Ovary (tissue), 7 donors: ENCODE measurements at regions not wholly inside any gene's neighbourhood (a gene's known extent, or its start where the extent isn't known, plus 50 kb on each side); places are given as distances from the start of the nearest gene placed in this dataset.

Experiments
- DNase-seq, 5 donors: peaks; one replicate each; pipeline ENCODE4 v3.0.0-alpha.2; 2019 to 2020
- H3K27ac ChIP-seq, 2 donors: fragments of 200-600 bp; one replicate each; pipeline versions ENCODE4 v1.5.1 to v1.8.0; 2019 to 2022
- H3K27me3 ChIP-seq: fragments of 200-600 bp; one replicate; pipeline ENCODE4 v1.8.0; 2022
- H3K36me3 ChIP-seq: fragments of 200-600 bp; sonication (generic); one replicate; pipeline ENCODE4 v1.5.1; 2019
- H3K4me1 ChIP-seq: one replicate; pipeline ENCODE4 v1.8.1; 2013; ENCODE audit warnings: mild to moderate bottlenecking, moderate library complexity; ENCODE audit not compliant: insufficient read depth
- H3K4me3 ChIP-seq: fragments of 200-600 bp; sonication (generic); one replicate; pipeline ENCODE4 v1.5.1; 2017
- H3K9me3 ChIP-seq, 2 donors: fragments of 200-600 bp in 1 of 2; sonication (generic) in 1 of 2; one replicate each; pipeline versions ENCODE4 v1.5.1 to v1.8.1; 2013 to 2019; ENCODE audit warnings: mild to moderate bottlenecking in 1 of 2, moderate library complexity in 1 of 2
- EP300 ChIP-seq: sonication (generic); formaldehyde crosslinking; IDR thresholded peaks from one replicate; pipeline ENCODE4 v1.6.1; 2017; ENCODE audit warnings: antibody characterized with exemption
- POLR2A ChIP-seq: fragments of 450-650 bp; IDR thresholded peaks from one replicate; pipeline ENCODE4 v1.6.1; 2017; ENCODE audit warnings: antibody characterized with exemption, mild to moderate bottlenecking, moderate library complexity
- WGBS, 3 donors: extraction: QIAGEN DNeasy Blood & Tissue Kit in 1 of 3; methylation state at CpG; one replicate each; pipeline versions ENCODE4 v1.1.5 to v1.1.7; 2013 to 2017; 5-methylcytosine and 5-hydroxymethylcytosine counted together
- intact Hi-C, 4 donors: fragments of 100-400 bp; cut with DNase I; formaldehyde crosslinking; loops; one replicate each; pipeline versions ENCODE4 v1.11.0 to v1.15.1; 2022 to 2023
- TF ChIP-seq, protein P1 (sequence below), 3 donors: fragments of 450-650 bp in 2 of 3; fragments of 200-600 bp in 1 of 3; IDR thresholded peaks; one replicate each; pipeline versions ENCODE4 v1.5.1 to v1.8.0; 2016 to 2022; ENCODE audit warnings: antibody characterized with exemption in 3 of 3, mild to moderate bottlenecking in 1 of 3
- donor health status: DM: no; HTN: no; CAD: no; lungs with moderate emphysema.
- donor health status: DM: no; HTN: no; CAD: no.
- donor health status: Bipolar disorder and iron deficiency.
- donor health status: DM: no; HTN: no; CAD: no.
- donor health status: DM: yes; HTN: yes; CAD: no.

DNA sequence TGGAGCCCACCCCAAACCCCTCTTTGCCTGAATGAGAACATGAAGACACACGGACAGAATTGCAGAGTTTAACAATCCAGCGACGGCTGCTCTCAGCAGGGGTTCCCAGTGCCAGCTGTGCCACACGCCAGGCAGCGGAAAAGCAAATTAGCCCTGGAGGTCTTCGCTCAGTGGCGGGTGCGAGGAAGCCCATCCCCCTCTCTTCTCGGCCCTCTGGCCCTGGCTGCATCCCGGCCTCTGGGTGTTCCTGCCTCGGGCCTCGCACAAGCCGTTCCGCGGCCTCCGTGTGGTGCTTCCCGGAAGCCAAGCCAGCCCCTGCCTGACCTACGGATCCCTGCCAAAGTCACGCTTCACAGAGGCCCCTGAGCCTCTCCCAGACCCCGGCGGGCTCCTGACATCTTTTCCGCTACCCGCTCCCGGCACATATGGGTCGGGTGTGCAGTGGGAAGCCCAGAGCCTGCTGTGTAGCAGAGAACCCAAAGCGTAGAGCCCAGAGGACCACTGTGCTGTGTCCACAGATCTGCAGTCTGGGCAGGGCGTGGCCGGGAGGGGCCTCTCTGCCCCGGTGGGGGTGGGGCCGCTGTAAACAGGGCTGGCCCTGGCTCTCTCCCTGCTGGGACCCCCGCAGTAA, 70.7 kb upstream of the GALNT9 start:
- H3K27me3 ChIP-seq: no peaks in the 10 kb centered on the region
- DNase-seq: peak in 1 of 5 donors; percentile 7
- no peaks in the 10 kb centered on the region for H3K9me3 ChIP-seq
- 10 to 17% (median 16%) methylated on average over 28 to 31 of the region's 31 CpGs for WGBS, 3 donors
- H3K36me3 ChIP-seq: no peaks in the 10 kb centered on the region
- no peak overlapping the region for H3K27ac ChIP-seq
- TF ChIP-seq EP300 (no peak), POLR2A (no peak)
- TF ChIP-seq, protein P1, sequence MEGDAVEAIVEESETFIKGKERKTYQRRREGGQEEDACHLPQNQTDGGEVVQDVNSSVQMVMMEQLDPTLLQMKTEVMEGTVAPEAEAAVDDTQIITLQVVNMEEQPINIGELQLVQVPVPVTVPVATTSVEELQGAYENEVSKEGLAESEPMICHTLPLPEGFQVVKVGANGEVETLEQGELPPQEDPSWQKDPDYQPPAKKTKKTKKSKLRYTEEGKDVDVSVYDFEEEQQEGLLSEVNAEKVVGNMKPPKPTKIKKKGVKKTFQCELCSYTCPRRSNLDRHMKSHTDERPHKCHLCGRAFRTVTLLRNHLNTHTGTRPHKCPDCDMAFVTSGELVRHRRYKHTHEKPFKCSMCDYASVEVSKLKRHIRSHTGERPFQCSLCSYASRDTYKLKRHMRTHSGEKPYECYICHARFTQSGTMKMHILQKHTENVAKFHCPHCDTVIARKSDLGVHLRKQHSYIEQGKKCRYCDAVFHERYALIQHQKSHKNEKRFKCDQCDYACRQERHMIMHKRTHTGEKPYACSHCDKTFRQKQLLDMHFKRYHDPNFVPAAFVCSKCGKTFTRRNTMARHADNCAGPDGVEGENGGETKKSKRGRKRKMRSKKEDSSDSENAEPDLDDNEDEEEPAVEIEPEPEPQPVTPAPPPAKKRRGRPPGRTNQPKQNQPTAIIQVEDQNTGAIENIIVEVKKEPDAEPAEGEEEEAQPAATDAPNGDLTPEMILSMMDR (IDR thresholded peaks at IDR 0.05): no peak
- H3K4me3 ChIP-seq: no peak overlapping the region
- intact Hi-C loops: loop anchor here in 1 of 4 donors (10.0 kb wide), 1 partner anchor 235 kb away; no protein-coding TSS in a partner anchor
- H3K4me1 ChIP-seq: no peaks in the 10 kb centered on the region

DNA sequence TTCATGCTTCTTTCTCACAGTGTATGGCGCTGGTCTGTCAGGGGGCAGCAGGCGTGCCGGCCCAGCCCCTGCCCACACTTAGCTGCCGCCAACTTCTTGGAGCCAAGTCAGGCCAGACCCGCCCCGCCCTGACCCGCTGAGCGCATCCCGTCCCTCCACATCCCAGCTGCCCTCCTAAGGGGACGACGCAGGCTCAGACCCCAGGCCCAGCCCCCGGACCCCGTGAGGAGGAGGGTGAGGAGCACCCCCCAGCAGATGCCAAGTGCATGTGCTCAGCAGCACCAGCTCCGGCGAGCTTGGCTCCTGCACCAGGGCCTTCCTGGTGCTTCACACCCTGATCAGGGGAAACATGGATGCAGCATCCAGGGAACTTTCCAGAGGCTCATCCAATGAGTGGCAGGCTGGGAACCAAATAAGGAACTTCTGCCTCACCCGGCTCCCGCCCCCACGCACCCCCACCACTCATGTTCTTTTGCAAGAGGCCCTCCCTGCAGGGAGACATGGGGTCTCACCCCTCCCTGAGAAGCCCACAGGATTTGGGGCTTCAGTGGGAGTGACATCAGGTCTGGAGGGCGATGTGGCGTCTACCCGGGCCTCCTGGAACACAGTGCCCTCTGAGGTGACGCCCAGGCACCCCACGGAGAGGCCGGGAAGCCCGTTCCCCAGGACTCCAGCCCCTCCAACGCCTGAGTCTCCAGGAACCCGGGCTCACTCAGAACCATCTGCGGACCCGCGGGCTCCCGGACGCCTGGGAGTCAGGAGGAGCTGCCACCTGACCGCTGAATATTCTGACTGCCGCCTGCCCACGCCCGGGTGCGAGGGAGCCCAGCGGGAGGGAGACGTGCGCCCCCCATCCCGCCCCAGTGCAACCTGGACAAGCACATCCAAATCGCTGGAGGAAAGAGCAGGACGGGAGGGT, 70.0 kb upstream of the GALNT9 start:
- TF ChIP-seq EP300: no peak
- no peak for TF ChIP-seq POLR2A
- TF ChIP-seq, protein P1 (IDR thresholded peaks at IDR 0.05): no peak
- H3K27ac ChIP-seq: no peak overlapping the region
- intact Hi-C loops: loop anchor here in 2 of 4 donors (5.0 to 10.0 kb wide), 2 partner anchors 235 to 348 kb away; no protein-coding TSS in a partner anchor
- no peaks in the 10 kb centered on the region for H3K4me1 ChIP-seq
- H3K36me3 ChIP-seq: no peaks in the 10 kb centered on the region
- no peaks in the 10 kb centered on the region for H3K9me3 ChIP-seq
- no peak overlapping the region for H3K4me3 ChIP-seq
- 61 to 71% (median 70%) methylated on average over 42 to 43 of the region's 43 CpGs for WGBS, 3 donors
- no peaks in the 10 kb centered on the region for H3K27me3 ChIP-seq
- no peak for DNase-seq

DNA sequence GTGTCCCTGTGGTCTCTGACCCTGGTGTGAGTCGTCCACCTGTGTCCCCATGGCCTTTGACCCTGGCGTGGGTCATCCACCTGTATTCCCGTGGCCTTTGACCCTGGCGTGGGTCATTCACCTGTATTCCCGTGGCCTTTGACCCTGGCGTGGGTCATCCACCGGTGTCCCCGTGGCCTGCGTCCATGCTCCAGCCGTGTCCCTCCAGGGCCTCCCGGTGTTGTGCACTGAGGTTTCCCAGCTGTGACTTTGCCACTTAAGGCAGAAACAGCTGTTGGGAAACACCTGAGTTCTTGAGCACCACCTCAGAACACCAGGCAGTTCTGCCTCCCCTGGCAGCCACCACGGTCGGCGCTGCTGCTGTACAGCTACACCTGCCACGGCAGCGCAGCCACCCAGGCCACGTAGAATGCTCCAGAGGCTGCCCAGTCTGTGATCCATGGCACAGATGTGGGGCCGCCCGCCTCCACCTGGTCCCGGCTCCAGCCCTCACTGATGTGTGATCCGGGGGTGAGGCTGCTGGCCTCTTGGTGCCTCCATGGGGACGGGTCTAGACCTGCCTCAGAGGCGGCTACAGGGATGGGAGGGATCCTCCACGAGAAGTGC, 69.1 kb upstream of the GALNT9 start:
- no peaks in the 10 kb centered on the region for H3K27me3 ChIP-seq
- TF ChIP-seq, protein P1 (IDR thresholded peaks at IDR 0.05): no peak
- TF ChIP-seq POLR2A: no peak
- no peak for TF ChIP-seq EP300
- 60 to 76% (median 60%) methylated on average over 24 of the region's 24 CpGs for WGBS, 3 donors

DNA sequence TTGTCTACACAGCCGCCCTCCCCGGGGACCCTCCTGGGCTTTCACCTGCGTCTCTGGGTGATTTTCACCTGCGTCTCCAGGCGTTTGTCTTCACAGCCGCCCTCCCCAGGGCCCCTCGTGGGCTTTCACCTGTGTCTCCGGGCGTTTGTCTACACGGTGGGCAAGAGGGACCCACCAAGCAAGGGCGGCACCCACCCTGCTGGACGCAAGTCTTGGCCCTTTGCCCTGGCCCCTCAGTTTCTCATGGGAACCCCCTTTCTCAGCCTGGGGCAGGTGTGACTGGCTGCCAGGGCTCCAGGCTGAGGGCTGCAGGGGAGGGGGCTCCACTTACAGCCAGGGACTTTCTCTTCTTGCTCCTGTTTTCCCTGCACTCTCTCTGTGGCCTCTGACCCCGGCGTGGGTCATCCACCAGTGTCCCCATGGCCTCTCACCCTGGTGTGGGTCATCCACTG, 68.6 kb upstream of the GALNT9 start:
- Histone ChIP-seq H3K36me3 (no peaks in the 10 kb centered on the region), H3K4me3 (no peak overlapping the region), H3K27me3 (no peaks in the 10 kb centered on the region), H3K9me3 (no peaks in the 10 kb centered on the region), H3K4me1 (no peaks in the 10 kb centered on the region), H3K27ac (no peak overlapping the region)
- no peak for DNase-seq
- intact Hi-C loops: loop anchor here in 1 of 4 donors (5.0 kb wide), 1 partner anchor 349 kb away; no protein-coding TSS in a partner anchor
- TF ChIP-seq, protein P1 (IDR thresholded peaks at IDR 0.05): no peak
- no peak for TF ChIP-seq EP300
- TF ChIP-seq POLR2A: no peak
- WGBS, 3 donors: 64 to 74% (median 67%) methylated on average over 14 of the region's 14 CpGs

More for the DNA sequence above, 69.1 kb upstream of the GALNT9 start:
- DNase-seq: no peak
- Histone ChIP-seq H3K9me3 (no peaks in the 10 kb centered on the region), H3K4me3 (no peak overlapping the region), H3K4me1 (no peaks in the 10 kb centered on the region), H3K27ac (no peak overlapping the region), H3K36me3 (no peaks in the 10 kb centered on the region)
- intact Hi-C loops: loop anchor here in 1 of 4 donors (5.0 kb wide), 1 partner anchor 349 kb away; no protein-coding TSS in a partner anchor
